ENCODE measurements at regions not wholly inside any gene's neighbourhood (a gene's known extent, or its start where the extent isn't known, plus 50 kb on each side); places are given as distances from the start of the nearest gene placed in this dataset.

DNA sequence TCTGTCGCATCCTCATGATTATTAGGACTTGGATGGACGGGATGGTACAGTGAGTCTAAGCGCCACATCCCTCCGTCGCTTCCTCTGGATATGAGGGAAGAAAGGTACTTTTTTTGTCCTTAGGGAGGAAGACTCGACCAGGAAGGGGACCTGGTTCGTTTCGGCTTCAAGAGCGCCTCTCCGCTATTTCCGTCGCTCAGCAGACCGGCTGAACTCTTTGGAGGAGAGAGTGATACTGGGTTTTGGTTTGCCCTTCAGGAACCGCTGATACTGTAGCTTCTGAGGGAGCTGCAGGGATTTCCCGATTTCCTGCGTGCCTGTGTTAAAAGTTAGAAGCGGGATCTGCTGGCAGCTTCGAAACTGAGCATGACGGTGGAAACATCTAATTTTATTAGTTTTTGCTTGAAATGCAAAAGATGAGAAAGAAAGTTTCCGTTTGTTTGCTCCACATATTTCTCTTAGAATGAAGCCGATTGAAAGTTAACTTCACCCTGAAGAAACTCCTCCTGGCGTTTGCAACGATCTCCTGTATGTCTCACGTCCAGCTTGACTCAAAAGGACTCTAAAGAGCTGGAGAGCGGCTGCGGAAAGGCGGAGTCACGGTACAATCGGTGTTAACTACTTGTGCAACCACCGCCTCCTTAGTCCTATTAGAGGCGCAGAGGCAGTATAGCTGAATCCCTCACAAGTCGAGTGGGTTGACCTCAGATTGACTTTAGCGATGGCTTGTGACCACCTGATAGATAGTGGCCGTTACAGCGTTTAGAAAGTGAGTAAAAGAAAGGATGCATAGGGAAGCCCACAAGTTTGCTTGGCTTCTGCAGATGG is 129.4 kb downstream of the TRIM27 start:
- TF ChIP-seq POLR2AphosphoS5 (IDR thresholded peaks at IDR 0.05) (no peak), POLR2A (IDR thresholded peaks at IDR 0.05) (no peak)
- TF ChIP-seq, protein P1, sequence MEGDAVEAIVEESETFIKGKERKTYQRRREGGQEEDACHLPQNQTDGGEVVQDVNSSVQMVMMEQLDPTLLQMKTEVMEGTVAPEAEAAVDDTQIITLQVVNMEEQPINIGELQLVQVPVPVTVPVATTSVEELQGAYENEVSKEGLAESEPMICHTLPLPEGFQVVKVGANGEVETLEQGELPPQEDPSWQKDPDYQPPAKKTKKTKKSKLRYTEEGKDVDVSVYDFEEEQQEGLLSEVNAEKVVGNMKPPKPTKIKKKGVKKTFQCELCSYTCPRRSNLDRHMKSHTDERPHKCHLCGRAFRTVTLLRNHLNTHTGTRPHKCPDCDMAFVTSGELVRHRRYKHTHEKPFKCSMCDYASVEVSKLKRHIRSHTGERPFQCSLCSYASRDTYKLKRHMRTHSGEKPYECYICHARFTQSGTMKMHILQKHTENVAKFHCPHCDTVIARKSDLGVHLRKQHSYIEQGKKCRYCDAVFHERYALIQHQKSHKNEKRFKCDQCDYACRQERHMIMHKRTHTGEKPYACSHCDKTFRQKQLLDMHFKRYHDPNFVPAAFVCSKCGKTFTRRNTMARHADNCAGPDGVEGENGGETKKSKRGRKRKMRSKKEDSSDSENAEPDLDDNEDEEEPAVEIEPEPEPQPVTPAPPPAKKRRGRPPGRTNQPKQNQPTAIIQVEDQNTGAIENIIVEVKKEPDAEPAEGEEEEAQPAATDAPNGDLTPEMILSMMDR (IDR thresholded peaks at IDR 0.05 in 8 of 11, conservative IDR thresholded peaks at IDR 0.05 in 3 of 11), result no peak
